Fibroblast of skin of left quadriceps (primary cell): ENCODE measurements at regions not wholly inside any gene's neighbourhood (a gene's known extent, or its start where the extent isn't known, plus 50 kb on each side); places are given as distances from the start of the nearest gene placed in this dataset.
A peak's percentile ranks its signal among the peaks of the same experiment; 100 is the strongest.
"Not testable (repeated sequence)": the region's sequence is repeated elsewhere in the genome, so short reads cannot be mapped to it uniquely, and the experiment has no call there.

Source experiments
- DNase-seq, 2 experiments: peaks; one replicate each; pipeline ENCODE4 v3.0.0-alpha.2; 2013; ENCODE audit warnings: low read depth in 2 of 2

DNA sequence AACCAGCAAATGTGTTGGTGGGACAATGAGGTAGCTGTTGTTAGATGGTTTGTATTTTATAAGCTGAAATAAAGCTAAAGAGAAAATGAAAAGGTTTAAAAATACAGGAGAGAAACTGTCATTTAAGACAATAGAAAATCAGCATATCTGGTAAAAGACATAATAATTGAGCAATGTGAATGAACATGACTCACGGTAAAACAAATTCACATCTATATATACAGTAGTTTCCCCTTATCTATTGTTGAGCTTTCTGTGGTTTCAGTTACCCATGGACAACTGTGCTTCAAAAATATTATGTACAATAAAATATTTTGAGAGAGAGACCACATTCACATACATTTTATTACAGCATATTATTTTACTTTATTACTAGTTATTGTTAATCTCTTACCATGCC is 1649.8 kb downstream of the EFNA5 start:
- DNase-seq = no peak

DNA sequence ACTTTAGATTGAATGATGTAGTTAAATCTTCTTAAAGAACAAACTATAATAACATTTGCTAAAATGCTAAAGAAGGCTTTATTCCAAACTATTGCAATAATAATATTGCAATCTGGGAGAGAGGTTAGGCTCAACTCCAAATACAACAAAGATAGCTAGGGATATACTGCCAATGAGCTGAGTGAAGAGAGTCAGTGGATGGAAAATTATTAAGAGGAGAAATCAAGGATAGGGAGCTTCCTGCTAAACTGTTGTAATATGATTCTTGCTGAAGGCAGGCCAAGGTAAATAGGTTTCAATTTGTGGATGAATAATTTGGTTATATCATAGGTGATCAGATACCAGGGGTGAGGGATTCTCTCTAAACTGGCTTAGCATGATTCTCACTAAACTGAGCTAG is 1651.5 kb downstream of the EFNA5 start:
- peak; percentile 11 to 12 for DNase-seq

DNA sequence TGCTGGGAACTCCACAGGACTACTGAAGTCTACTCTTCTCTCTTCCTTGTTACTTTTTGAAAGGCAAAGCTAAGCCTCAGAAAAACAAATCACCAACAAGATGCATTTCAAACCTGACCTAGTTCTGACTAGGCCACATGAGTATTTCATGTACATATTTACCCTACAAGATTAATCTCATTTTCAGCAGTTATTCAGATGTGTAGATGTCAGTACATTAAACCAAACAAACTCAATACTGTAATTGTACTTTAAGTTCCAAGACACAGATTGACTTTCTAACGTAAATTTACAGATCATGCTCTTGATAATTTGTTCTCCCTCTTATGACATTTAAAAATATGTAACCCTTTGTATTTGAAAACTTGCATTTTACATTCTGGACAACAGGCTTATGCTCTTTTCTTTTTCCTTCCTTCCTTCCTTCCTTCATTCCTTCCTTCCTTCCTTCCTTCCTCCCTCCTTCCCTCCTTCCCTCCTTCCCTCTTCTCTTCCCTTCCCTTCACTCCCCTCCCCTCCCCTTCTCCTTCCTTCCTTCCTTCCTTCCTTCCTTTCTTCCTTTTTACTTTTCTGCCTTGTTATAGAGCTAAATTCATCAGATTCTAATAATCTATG is 1653.4 kb downstream of the EFNA5 start:
- DNase-seq = no peak

DNA sequence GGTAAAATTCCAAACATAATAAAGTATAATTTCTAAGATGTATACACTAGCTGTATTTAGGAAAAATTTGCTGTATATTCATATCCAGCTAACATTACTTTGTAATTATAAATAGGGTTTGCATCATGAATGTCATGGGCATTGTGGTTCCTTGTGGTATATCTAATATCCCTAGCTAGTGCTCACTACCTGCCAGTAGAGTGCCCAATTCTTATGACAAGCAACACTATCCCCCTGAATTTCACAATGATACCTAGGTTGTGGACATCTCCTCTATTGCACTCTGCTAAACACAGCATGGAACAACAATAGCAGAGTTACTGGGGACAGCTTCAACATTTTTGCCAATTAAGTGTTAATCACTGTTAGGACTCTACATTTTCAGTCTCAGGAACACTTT is 1656.5 kb downstream of the EFNA5 start:
- DNase-seq = no peak

DNA sequence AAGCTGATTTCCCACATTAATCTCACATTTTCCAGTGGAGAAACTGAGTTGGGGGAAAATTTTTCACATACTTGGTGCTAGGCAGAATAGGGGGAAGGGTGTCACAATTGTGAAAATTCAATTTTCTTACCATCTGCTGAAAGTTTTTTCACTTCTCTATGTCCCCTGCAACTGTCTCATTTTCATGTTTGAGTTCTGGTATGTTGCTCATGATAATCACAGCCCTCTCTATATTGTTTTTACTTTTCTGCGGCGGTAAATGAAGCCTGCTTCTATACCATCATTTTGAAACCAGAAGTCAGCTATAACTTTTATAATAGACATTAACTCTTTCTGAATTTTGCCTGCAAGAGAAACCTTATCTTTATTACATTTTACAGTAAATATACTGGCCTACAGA is 1664.5 kb downstream of the EFNA5 start:
- no peak for DNase-seq

DNA sequence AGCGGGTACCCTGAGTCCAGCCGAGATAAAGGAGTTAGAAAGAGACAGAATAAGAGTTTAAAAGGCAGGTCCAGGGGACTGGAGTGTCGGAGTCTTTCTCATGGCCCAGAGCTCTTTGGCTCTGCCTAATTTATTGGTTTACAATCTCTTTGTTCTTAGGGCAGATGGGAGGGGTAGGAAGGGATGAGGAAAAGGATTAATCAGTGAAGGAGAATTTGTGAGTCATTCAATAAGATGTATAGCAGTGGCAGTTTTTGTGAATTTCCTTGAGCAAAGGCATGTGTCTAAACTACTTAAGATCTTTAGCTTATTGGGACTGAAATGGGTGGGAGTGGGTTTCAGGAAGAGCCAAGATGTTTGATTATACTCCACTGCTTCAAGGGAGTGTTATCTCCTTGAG is 1671.7 kb downstream of the EFNA5 start:
- not testable (repeated sequence) for DNase-seq

DNA sequence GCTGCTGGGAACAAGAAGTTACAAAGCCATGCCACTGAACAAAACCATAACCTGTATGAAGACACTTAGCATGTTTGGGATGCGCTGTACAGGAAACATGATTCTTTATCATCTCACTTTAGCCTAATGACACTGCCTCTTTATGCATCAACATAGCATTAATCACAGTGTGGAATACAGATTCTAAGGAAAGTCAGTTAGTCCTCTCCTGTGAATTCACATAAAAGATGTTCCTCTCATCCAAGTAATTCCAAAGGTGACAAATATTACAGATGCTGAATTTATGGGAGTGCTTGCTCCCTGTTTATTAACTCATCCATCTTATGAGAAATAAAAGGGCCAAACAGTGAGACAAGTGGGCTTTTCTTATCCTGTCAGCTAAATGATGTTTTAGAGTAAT is 1677.7 kb downstream of the EFNA5 start:
- DNase-seq = no peak

DNA sequence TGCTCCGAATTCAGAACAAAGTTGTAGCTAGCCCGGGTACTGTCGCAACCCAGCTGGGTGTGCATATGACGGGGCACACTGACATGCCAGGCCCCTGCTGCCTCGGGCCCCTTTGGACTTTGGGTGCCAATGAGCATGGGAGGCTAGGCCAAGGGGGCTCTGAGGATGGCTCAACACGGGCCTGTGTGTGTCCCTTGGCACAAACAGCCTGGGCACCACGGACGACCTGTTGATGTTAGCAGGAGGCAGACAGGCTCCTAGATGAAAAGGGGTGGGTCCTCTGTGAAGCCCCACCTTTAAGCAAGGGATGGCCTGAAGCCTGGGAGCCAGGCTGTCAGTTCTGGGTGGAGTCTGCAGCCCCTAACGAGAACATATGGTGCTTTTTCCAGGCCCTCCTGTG is 1688.2 kb downstream of the EFNA5 start:
- no peak for DNase-seq

DNA sequence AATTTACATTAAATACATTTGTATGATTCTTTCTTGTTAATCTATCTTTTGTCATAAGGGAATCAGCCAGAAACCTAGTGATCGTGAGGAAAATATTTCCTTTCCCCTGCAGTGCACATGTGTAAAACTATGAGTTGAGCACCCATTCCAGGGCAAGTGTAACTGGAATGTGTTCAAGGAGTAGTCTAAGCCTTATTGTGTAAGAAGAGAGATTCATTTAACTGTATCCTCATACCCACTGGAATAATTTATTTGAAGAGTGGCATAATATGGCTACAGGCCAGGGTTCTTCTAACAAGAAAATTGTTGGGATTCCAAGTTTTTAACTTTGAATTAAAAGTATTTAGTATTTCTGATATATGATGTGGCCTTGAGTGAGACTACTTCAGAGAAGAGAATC is 1692.7 kb downstream of the EFNA5 start:
- no peak for DNase-seq

DNA sequence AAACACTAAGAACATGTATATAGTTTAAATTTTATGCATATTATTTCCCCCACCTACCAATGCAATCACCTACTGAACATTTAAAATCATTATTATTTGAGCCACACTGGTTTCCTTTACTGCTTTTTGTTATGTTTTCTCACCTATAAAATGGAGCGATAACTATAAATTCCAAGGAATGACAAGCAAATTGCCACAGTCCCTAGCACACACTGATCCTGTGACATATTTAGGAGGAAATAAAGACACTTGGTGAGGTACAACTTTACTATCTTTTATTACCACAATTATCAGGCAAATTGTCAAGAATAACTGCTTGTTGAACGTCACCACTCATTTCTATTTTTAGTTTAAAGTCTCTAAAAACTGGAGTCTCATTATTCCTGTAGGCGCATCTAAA is 1693.6 kb downstream of the EFNA5 start:
- no peak for DNase-seq

DNA sequence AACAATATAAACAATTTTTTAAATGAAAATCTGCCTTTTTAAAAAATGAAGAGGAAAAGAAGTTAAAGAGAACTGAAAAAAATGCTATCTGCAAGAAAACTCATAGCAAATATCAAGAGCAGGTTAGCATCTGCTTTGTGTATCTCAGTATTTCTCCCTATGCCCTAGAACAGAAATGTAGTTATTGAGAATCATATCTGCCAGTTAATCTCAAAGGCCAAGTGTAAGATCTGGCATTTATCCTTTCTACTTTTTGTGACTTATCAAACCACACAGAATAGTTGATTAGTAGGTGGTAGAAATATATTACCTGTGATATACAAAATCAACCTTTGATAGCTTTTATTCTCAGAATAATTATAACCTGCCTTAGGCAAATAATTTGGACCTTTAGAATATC is 1699.8 kb downstream of the EFNA5 start:
- no peak for DNase-seq

DNA sequence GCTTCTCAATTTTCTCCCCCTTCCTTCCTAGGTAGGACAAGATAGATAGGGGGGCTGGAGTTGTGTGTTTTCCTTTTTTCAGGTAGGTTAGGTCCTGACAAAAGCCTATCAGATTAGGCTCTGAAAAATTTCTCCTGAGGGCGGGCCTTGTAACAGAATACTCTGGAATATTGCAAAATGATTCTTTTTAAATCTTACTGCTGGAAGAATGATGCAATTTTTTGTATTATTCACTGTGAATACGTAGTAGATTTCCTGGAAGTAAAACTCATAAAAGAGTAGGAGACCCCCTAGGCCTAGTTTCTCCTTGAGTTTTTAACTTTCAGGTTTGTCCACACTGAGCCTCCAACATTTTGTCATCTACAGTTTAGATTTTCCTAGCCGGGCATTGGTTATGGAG is 1701.8 kb downstream of the EFNA5 start:
- DNase-seq = no peak

DNA sequence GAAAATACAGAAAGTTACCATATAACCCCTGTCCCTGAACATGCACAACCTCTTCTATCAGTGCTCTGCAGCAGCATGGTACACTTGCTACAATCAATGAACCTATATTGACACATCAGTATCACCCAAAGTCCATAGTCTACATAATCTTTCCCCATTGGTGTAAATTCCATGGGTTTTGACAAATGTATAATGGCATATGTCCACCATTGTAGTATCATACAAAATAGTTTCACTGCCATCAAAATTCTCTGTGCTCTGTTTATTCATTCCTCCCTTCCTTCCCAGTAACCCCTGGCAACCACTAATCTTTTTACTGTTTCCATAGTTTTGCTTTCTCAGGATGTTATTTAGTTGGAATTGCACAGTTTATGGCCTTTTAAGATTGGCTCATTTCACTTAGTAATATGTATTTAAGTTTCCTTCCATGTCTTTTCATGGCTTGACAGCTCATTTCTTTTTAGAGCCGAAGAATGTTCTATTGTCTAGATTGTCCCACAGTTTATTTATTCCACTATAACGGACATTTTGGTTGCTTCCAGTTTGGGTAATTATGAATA is 1707.0 kb downstream of the EFNA5 start:
- no peak for DNase-seq

DNA sequence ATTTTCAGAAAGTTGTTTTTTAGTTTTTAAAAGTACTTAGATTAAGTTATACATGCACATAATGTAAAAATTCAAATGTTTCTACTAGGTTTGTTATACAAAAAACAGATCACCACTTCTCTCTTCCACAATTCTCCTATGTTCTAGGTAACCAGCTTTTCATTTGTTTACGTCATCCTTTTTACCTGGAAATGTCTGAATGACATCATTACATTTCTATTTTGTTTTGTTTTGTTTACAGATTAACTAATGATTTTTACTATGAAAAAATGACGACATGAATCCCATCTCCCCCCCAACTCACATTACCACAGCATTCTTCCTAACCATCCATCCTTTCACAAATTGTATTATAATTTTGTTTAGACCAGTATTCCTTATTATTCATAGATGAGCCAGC is 1709.2 kb downstream of the EFNA5 start:
- no peak for DNase-seq

DNA sequence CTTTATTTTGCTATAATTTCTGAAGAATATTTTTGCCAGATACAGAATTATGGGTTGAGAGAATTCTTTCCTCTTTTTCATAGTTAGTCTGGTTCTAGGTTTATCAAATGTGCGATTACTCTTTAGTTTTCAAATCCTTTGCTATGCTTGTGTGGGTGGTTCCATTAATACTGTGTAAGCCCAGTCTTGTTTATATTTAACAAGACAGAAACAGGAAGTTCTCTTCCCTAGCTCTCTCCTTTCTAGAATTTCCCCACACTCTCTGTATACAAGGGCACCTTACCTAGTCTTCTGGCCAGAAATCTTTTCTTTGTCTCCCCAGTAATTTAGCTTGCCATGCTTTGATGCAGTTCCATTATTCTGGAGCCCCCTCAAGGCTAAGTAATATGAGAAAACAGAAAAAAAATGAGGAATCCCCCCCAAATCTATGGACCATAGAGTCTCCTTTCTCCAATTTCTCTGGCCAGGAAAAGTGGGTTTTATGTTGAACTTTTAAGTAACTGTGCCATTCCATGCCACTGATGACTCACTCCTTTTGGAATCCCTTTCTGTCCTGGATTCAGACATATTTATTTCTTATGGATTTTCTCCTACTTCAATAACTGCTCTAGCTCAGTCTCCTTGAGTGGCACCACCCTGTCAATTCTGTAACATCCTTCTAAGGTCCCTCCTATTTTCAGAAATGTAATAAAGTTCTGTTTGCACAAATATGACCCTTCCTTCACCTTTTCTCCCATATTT is 1714.1 kb downstream of the EFNA5 start:
- DNase-seq = no peak

DNA sequence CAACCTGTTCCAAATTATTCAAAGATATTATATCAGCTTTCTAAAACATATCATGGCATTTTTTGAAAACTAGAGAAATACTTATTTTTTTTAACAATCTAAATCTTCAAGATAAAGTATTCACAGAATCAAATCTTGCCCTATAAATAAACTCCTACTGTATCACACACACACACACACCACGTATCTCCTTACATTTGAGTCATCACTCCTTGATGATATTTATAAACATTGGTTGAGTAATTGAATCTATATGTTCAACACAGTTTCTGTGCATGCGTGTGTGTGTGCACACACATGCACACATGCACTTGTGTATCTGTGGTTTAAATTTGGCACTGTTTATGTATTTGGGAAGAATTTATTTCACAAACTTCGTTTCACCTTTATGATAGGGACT is 1716.4 kb downstream of the EFNA5 start:
- DNase-seq = no peak

DNA sequence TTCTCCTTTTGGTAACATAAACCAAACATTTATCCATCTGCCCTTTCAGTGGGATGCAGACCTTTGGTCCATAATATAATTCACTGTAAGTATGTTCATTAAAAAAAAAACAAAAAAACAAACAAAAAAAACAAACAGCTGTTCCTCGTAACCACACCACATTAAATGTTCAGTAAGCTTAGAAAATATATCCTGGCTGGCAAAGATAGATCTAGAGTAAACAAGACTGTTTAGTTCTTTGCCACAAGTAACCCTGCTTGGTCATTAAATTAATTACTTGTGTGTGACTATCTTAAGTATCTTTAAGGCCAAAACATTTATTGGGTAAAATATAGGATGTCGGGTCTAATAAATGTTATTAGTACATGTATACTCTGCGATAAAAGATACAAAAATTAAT is 1717.1 kb downstream of the EFNA5 start:
- no peak for DNase-seq

DNA sequence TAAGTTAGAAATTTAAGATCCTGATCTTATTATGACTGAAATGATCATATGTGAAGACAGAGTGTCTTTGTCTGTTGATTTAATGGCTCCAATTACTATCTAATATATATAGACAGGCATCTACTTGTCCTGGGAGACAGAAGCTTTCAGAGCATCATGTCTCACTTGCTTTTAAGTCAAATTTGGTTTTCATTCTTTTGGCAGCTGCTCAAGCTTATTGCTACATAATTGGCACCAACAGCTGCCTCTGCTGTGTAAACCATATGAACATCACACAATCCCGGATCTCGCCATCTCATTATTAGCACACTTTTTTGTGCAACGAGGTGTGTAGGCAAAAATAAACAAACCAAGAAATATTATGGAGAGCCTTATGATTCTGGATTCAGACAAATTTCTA is 1717.9 kb downstream of the EFNA5 start:
- DNase-seq = no peak

DNA sequence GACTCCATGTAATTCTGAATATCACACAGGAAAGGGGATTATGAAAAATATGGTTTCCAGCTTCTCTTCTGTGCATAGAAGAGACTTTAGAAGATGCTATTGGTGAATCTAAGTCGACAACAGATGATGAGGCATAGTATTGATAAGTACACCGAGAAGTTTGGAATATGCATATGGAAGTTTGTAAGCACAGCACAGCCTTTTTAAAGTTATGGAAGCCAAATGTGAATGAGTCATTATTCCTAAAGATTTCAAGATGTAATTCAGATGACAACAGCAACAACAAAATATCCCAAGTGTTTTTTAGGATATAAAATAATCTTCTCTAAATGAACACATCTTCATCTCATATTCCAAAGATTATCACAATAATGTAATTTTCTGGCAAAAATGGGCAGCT is 1723.3 kb downstream of the EFNA5 start:
- DNase-seq = no peak

DNA sequence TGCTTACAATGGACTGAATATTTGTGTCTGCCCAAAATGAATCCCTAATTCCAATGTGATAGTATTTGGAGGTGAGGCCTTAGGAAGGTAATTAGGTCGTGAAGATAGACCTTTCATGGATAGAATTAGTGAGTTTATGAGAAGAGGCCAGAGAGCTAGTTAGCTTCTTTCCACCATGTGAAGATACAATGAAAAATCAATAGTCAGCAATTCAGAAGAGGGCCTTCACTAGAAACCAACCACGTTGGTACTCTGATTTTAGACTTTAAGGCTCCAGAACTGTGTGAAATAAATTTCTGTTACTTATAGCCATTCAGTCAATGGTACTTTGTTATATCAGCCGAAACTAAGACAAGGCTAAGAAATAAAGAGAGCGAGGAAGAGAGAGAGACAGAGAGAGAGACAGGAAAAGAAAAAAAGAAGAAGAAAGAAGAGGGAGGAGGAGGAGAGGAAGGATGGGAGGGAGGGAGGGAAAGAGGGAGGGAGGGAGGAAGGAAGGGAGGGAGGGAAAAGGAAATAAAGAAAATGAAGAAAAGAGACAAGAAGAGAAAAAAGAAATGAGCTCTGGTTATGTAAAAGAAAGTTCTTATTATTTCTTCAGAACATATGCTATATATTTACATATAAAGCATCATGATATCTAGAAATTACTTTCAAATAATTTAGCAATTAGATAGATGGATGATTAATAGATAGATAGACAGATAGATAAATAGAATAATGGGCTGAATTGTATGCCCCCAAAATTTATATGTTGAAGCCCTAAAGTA is 1725.3 kb downstream of the EFNA5 start:
- no peak for DNase-seq

DNA sequence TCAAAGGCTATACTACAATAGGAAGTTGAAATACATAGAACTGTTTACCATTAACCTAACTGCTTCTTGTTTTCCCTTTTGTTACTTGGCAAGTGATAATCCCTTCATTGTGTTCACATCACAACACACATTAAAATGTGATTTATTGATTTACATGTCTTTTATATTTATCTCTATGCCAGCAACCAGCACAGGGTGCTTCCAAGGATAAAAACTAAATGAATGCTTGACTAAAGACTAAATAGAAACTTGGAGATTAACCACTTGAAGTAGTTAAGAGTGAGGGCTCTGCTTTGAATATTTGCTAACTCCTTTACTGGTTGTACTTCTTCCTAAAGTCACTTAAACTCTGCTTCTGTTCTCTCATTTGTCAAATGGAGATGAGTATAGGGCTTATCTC is 1730.6 kb downstream of the EFNA5 start:
- DNase-seq = no peak

DNA sequence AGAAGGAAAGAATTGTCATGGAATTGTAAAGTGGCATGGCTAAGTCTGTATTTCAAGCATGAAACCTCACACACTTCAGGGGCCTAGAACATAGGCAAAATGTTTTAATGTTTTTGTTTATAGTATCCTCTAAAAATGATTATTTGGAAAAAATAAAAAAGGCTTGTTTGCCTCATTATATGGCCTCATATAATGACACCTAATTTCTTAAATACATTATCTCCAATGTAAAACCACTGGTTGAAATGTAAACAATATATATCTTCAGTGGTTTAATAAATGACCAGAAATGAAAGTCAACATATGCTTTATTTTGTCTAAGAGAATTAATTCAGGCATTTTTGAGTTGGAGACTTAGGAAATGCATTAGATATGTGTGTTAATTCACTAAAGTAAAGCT is 1736.6 kb downstream of the EFNA5 start:
- DNase-seq = no peak
